RWPE2 (cell line): ENCODE measurements at regions not wholly inside any gene's neighbourhood (a gene's known extent, or its start where the extent isn't known, plus 50 kb on each side); places are given as distances from the start of the nearest gene placed in this dataset.

Experiments
- ATAC-seq: fragments of 200-7000 bp; cut with Tn5 transposase; 3 replicates; pipeline ENCODE4 v1.9.1; 2021; ENCODE audit warnings: low read depth
- DNase-seq: peaks from one replicate; pipeline ENCODE4 v3.0.0-alpha.2; 2020; ENCODE audit warnings: low spot score
- H3K27ac ChIP-seq: fragments of 450-650 bp; 2 replicates; pipeline ENCODE4 v1.5.1; 2017; ENCODE audit warnings: mild to moderate bottlenecking; ENCODE audit not compliant: poor library complexity, severe bottlenecking
- H3K27me3 ChIP-seq: fragments of 250-450 bp; sonication (Bioruptor Pico); 2 replicates; pipeline ENCODE4 v1.5.1; 2021; ENCODE audit warnings: mild to moderate bottlenecking, moderate library complexity; ENCODE audit not compliant: insufficient read depth, poor library complexity, severe bottlenecking
- H3K36me3 ChIP-seq: fragments of 250-450 bp; sonication (Bioruptor Pico); 2 replicates; pipeline ENCODE4 v1.5.1; 2020; ENCODE audit warnings: low read depth, mild to moderate bottlenecking, moderate library complexity
- H3K4me1 ChIP-seq: fragments of 250-450 bp; sonication (Bioruptor Pico); 2 replicates; pipeline ENCODE4 v1.5.1; 2021; ENCODE audit warnings: mild to moderate bottlenecking, moderate library complexity; ENCODE audit not compliant: insufficient read depth, poor library complexity, severe bottlenecking
- H3K4me3 ChIP-seq: fragments of 250-450 bp; sonication (Bioruptor Pico); 2 replicates; pipeline ENCODE4 v1.5.1; 2021; ENCODE audit warnings: mild to moderate bottlenecking, moderate library complexity; ENCODE audit not compliant: severe bottlenecking
- H3K9me3 ChIP-seq: fragments of 250-450 bp; sonication (Bioruptor Pico); 2 replicates; pipeline ENCODE4 v1.5.1; 2021; ENCODE audit warnings: mild to moderate bottlenecking, moderate library complexity; ENCODE audit not compliant: severe bottlenecking
- CTCF ChIP-seq: fragments of 450-650 bp; IDR thresholded peaks from one replicate; pipeline ENCODE4 v1.5.1; 2017; ENCODE audit warnings: mild to moderate bottlenecking, moderate library complexity; ENCODE audit not compliant: poor library complexity, severe bottlenecking

GRCh38 chr12:31872831-31873604 lies 86.2 kb upstream of the RESF1 start:
- Histone ChIP-seq H3K36me3 (no peaks in the 10 kb centered on the region), H3K4me3 (no peak overlapping the region), H3K27me3 (no peaks in the 10 kb centered on the region), H3K4me1 (no peaks in the 10 kb centered on the region), H3K27ac (no peak overlapping the region), H3K9me3 (no peaks in the 10 kb centered on the region)
- DNase-seq (no peak), ATAC-seq (no peak)
- no peak for TF ChIP-seq CTCF

- ATAC-seq (no peak), DNase-seq (no peak)
- no peaks in the 10 kb centered on the region for H3K4me1 ChIP-seq
- H3K27me3 ChIP-seq = no peaks in the 10 kb centered on the region
- no peak for TF ChIP-seq CTCF
- H3K27ac ChIP-seq = no peak overlapping the region
- no peaks in the 10 kb centered on the region for H3K9me3 ChIP-seq
- H3K4me3 ChIP-seq = no peak overlapping the region
- no peaks in the 10 kb centered on the region for H3K36me3 ChIP-seq
These were observed 89.2 kb upstream of the RESF1 start for GRCh38 chr12:31869972-31870371.

- ATAC-seq (no peak), DNase-seq (peak; percentile 43)
- no peak for TF ChIP-seq CTCF
- Histone ChIP-seq H3K4me3 (no peak overlapping the region), H3K9me3 (no peaks in the 10 kb centered on the region), H3K27ac (no peak overlapping the region), H3K27me3 (no peaks in the 10 kb centered on the region), H3K4me1 (no peaks in the 10 kb centered on the region), H3K36me3 (no peaks in the 10 kb centered on the region)
These were observed 90.2 kb upstream of the RESF1 start for GRCh38 chr12:31868965-31869364.

GRCh38 chr12:31867292-31867691 lies 91.9 kb upstream of the RESF1 start:
- no peak for TF ChIP-seq CTCF
- no peak for DNase-seq
- ATAC-seq = no peak
- Histone ChIP-seq H3K4me3 (no peak overlapping the region), H3K36me3 (no peaks in the 10 kb centered on the region), H3K4me1 (no peaks in the 10 kb centered on the region), H3K27me3 (no peaks in the 10 kb centered on the region), H3K27ac (no peak overlapping the region), H3K9me3 (no peaks in the 10 kb centered on the region)

GRCh38 chr12:31866523-31866922 lies 92.7 kb upstream of the RESF1 start:
- TF ChIP-seq CTCF = no peak
- H3K27ac ChIP-seq = no peak overlapping the region
- H3K4me1 ChIP-seq = no peaks in the 10 kb centered on the region
- no peaks in the 10 kb centered on the region for H3K36me3 ChIP-seq
- H3K4me3 ChIP-seq = no peak overlapping the region
- no peak for DNase-seq
- no peaks in the 10 kb centered on the region for H3K27me3 ChIP-seq
- no peak for ATAC-seq
- H3K9me3 ChIP-seq = no peaks in the 10 kb centered on the region
